Kasumi-1 (cell line): ENCODE measurements at regions not wholly inside any gene's neighbourhood (a gene's known extent, or its start where the extent isn't known, plus 50 kb on each side); places are given as distances from the start of the nearest gene placed in this dataset.

Experiments
- DNase-seq, 2 experiments: peaks; one replicate each; lab custom pipeline; 2025; lab: John Stamatoyannopoulos, UW

DNA sequence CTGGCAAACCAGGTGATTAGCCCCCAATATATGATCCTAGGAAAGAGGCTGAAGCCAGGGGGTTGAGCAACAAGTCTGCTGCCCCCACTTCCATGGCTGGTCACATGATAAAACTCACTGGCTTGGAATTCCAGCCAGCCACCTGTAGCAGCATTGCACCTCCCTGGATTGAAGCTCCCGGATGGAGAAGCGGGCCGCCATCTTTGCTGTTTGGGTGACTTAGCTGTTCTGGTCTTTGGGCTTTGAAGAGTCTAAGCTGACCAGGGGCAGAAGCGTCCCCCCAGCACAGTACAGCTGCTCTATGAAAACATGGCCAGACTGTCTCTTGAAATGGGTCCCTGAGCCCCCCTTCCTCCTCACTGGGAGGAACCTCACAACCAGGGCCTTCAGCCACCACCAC lies 610.2 kb downstream of the ANXA1 start:
- no peak for DNase-seq

DNA sequence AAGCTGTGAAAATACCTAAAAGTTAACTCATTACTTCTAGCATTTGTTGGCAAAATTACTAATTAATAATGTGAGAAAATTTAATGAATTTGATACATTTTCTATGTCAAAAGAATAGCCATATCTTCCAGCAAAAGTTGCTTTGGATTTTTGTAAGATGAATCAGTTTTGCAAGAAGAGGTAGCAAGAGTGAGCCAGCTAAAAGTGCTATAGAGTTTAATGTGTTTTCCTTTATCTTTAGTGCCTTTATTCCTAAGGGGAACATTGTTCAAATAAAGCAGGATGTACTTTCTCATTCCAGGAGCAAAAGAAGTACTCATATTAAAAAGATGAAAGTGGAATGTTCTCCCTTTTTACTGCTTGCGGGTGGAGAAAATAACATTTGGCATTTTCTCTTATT lies 622.2 kb downstream of the ANXA1 start:
- no peak for DNase-seq

- DNase-seq, result no peak
Measured at GRCh38 chr9:73775757-73776156, 624.1 kb downstream of the ANXA1 start.

- peak; percentile 42 to 47 for DNase-seq
Measured at GRCh38 chr9:73780916-73781315, 629.3 kb downstream of the ANXA1 start.

GRCh38 chr9:73782166-73782565 lies 630.5 kb downstream of the ANXA1 start:
- no peak for DNase-seq

GRCh38 chr9:73799446-73799845 lies 647.8 kb downstream of the ANXA1 start:
- no peak for DNase-seq

DNA sequence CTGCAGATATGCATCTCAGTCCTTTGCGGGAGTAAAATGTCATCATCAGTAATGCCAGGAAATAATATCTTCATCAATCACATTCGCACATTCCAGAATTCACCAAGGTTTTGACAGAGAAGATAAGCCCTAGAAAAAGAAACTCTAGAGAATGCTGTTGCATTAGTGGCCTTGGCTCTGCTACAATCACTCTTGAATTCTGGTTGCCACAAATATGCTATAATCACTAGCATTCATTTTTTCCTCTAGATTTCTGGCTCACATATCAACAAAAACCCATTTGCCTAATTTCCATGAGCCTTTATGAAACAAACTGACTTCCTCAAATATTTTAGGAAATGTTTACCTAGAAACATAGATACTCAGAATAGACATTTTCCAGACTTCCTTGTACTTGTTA lies 653.4 kb downstream of the ANXA1 start:
- no peak for DNase-seq

DNA sequence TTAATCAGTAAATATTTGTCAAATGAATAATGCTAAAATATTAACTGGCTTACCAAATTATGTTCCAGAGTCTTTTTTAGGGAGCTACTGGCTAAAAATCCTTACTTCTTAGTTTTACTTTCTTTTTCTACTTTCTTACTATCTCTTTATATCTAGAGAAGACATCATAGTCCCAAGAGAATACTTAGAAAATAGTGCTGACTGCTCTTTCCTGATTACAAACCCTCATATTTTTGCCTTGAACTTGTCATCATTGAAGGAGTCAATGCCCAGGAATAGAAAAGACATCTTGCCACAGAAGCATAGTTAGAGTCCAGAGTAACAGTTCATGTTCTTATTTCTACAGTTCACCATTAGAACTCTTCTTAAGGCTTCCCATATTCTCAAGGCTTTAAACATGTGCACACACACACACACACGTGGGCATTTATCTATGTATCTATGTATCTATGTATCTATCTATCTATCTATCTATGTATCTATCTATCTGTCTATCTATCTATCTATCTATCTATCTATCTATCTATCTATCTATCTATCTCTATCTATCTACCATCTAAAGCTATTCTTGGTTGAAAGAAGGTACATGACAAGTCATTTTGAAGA lies 654.3 kb downstream of the ANXA1 start:
- DNase-seq, result no peak

- DNase-seq, result no peak
Measured at GRCh38 chr9:73806876-73807275, 655.2 kb downstream of the ANXA1 start.

DNA sequence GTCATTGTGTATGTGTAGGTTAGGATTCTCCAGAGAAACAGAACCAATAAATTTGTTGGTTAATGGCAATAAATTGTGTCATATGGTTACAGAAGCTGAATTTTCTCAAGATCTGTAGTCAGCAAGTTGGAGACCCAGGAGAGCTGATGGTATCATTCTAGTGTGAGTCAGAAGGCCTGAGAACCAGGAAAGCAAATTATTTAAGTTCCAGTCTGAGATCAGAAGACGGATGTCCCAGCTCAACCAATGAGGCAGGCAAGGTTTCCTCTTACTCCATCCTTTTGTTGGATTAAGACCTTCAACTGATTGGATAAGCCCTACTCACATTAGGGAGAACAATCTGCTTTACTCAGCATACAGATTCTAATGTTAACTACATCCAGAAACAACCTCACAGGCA lies 656.3 kb downstream of the ANXA1 start:
- no peak for DNase-seq

DNA sequence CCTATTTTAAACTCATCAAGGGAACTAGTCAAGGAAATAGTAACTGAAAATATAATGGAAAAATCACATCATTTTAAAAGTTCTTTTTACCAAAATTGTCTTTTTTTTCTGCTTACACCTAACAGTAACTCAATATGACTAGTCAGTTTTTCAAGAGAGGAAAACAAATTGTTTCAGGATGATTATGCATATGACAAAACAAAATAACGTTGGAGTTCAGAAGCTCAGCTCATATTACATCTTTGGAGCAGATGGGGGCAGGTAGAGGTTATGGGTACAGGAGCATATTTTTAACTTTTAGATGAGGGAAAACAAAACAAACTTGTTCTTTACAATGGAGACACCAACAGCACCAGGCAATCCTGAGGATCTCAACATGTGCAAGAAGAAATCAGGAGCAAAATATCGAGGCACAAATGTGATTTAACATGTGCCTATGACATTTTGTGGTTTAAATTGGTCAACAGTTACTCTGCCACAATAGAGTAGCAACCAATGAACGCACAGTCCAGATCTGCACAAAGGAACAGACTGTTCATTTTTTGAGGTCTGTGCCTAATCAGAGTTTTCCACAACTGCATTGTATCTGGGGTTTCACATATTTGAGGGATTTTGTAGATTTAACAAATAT lies 659.0 kb downstream of the ANXA1 start:
- no peak for DNase-seq

GRCh38 chr9:73813546-73813945 lies 661.9 kb downstream of the ANXA1 start:
- no peak for DNase-seq

GRCh38 chr9:73816905-73817304 lies 665.2 kb downstream of the ANXA1 start:
- no peak for DNase-seq

DNA sequence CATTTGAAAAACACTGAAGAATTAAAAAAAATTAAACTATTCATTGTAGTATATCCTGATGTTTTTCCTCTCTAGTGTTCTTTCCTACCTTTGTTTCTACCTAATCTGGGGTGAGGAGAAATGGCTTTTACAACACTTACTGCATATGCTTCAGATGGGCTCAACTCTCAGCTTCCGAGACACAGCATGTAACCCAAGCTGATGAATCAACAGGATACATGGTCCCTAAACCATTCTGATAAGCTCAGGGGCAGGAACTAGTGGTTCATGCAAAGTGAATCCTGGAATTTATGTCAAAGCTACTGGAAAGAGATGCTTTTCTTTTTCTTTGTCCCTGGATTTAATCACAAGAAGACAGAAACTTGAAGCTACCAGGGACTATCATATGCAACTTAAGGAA lies 672.5 kb upstream of the RORB start:
- no peak for DNase-seq

- DNase-seq, result no peak
Measured at GRCh38 chr9:73838871-73839270, 658.3 kb upstream of the RORB start.

DNA sequence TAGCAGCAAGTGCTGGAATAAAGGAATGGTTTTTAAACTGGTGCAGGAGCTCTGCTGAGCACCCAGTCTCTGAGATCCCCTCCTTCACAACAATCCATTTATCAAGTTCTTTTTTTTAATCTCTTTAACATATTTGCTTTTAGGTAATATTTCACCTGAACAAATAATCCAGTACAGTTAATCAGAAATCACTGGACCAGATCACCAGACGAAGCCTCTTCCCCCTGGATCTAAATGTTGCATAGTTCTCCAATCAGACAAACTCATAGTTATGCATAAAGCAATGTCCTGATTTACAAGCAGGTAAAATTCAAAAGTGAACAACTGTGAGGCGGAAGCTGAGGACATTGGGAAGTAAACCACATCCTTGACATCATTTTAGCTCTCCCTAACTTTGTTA lies 657.7 kb upstream of the RORB start:
- no peak for DNase-seq

DNA sequence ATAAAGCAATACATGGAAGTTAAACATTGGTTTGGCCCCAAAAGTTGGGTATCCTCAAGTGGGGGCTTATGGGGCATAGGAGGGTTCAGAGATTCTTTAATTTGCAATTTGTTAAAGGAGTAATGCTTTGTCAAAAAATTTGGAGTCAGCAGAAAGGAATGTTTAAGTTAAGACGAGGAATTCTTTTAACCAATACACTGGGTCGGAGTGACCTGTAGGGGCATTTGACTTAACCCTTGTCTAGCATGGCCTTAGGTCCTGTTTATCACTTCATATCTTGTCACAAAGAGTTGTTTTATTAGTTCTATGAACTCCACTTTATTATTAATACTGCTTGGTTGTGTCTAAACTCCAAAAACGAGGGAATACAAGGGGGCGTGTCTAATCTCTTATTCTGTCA lies 656.1 kb upstream of the RORB start:
- no peak for DNase-seq

- DNase-seq, result no peak
Measured at GRCh38 chr9:73844135-73844534, 653.0 kb upstream of the RORB start.

GRCh38 chr9:73845539-73845938 lies 651.6 kb upstream of the RORB start:
- no peak for DNase-seq

- no peak for DNase-seq
Measured at GRCh38 chr9:73845954-73846690, 651.0 kb upstream of the RORB start.

GRCh38 chr9:73847536-73847935 lies 649.6 kb upstream of the RORB start:
- no peak for DNase-seq

- DNase-seq, result no peak
Measured at GRCh38 chr9:73853549-73853948, 643.6 kb upstream of the RORB start.

- no peak for DNase-seq
Measured at GRCh38 chr9:73855206-73855605, 641.9 kb upstream of the RORB start.

DNA sequence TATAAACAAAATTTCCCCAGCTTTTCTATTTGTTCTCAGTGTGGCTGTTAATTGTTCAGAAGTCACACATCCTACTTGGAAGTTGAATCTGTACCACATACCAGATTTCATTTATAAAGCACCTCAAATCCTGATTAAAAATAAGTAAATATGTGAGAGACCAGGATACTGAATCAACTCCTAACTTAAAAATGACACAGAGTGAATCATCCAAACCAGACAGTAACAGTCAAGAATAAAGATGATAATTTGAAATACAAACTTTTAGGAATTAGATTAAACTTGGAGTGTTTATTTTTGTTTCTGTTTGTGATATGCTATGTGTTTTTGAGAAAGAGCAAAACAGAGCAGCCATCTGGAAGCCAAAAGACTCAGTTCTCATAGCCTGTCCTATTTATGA lies 633.2 kb upstream of the RORB start:
- DNase-seq, result no peak
